H1 (cell line): ENCODE measurements at regions not wholly inside any gene's neighbourhood (a gene's known extent, or its start where the extent isn't known, plus 50 kb on each side); places are given as distances from the start of the nearest gene placed in this dataset.

ENCODE experiments used
- GTF2F1 ChIP-seq: IDR thresholded peaks from 2 replicates; pipeline ENCODE4 v1.6.1; 2012; ENCODE audit warnings: low read depth, low read length, improper control_type of control experiment, borderline replicate concordance
- NRF1 ChIP-seq: IDR thresholded peaks from 2 replicates; pipeline ENCODE4 v1.6.1; 2011; ENCODE audit warnings: mild to moderate bottlenecking, low read depth, low read length, improper control_type of control experiment
- SAP30 ChIP-seq: fragments of 300-600 bp; sonication (generic); IDR thresholded peaks from 2 replicates; pipeline ENCODE4 v1.7.1; 2012; ENCODE audit warnings: low read length, moderate library complexity, mild to moderate bottlenecking, inconsistent platforms; ENCODE audit not compliant: insufficient read depth, insufficient replicate concordance
- TAF7 ChIP-seq: optimal IDR thresholded peaks from 2 replicates; pipeline ENCODE3; 2011; ENCODE audit warnings: low read depth, mild to moderate bottlenecking, inconsistent platforms, low read length, moderate library complexity, borderline replicate concordance
- TF ChIP-seq, protein P1 (sequence below): fragments of 300-600 bp; sonication (generic); IDR thresholded peaks from 2 replicates; pipeline ENCODE4 v1.7.1; 2012; ENCODE audit warnings: low read length, moderate library complexity, mild to moderate bottlenecking, inconsistent platforms; ENCODE audit not compliant: insufficient replicate concordance
- TF ChIP-seq, protein P2 (sequence below): IDR thresholded peaks from 2 replicates; pipeline ENCODE4 v1.6.1; 2012; ENCODE audit warnings: inconsistent platforms

DNA sequence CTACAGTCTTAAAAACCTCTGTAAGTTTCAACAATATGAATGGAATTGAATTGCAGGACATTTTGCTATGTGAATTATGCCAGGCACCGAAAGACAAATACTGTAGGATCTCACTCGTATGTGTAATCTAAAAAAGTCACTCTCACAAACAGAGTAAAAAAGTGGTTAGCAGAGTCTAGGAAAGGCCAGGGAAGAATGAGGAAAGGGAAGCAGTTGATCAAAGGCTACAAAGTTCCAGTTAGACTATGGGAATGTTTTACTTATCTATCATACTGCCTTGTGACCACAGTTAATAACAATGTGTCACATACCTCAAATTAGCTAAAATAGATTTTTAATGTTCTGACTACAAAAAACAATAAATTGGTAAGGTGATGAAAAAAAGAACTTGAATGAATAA, 565.4 kb upstream of the BRINP3 start (continued):
- TF ChIP-seq, protein P1, sequence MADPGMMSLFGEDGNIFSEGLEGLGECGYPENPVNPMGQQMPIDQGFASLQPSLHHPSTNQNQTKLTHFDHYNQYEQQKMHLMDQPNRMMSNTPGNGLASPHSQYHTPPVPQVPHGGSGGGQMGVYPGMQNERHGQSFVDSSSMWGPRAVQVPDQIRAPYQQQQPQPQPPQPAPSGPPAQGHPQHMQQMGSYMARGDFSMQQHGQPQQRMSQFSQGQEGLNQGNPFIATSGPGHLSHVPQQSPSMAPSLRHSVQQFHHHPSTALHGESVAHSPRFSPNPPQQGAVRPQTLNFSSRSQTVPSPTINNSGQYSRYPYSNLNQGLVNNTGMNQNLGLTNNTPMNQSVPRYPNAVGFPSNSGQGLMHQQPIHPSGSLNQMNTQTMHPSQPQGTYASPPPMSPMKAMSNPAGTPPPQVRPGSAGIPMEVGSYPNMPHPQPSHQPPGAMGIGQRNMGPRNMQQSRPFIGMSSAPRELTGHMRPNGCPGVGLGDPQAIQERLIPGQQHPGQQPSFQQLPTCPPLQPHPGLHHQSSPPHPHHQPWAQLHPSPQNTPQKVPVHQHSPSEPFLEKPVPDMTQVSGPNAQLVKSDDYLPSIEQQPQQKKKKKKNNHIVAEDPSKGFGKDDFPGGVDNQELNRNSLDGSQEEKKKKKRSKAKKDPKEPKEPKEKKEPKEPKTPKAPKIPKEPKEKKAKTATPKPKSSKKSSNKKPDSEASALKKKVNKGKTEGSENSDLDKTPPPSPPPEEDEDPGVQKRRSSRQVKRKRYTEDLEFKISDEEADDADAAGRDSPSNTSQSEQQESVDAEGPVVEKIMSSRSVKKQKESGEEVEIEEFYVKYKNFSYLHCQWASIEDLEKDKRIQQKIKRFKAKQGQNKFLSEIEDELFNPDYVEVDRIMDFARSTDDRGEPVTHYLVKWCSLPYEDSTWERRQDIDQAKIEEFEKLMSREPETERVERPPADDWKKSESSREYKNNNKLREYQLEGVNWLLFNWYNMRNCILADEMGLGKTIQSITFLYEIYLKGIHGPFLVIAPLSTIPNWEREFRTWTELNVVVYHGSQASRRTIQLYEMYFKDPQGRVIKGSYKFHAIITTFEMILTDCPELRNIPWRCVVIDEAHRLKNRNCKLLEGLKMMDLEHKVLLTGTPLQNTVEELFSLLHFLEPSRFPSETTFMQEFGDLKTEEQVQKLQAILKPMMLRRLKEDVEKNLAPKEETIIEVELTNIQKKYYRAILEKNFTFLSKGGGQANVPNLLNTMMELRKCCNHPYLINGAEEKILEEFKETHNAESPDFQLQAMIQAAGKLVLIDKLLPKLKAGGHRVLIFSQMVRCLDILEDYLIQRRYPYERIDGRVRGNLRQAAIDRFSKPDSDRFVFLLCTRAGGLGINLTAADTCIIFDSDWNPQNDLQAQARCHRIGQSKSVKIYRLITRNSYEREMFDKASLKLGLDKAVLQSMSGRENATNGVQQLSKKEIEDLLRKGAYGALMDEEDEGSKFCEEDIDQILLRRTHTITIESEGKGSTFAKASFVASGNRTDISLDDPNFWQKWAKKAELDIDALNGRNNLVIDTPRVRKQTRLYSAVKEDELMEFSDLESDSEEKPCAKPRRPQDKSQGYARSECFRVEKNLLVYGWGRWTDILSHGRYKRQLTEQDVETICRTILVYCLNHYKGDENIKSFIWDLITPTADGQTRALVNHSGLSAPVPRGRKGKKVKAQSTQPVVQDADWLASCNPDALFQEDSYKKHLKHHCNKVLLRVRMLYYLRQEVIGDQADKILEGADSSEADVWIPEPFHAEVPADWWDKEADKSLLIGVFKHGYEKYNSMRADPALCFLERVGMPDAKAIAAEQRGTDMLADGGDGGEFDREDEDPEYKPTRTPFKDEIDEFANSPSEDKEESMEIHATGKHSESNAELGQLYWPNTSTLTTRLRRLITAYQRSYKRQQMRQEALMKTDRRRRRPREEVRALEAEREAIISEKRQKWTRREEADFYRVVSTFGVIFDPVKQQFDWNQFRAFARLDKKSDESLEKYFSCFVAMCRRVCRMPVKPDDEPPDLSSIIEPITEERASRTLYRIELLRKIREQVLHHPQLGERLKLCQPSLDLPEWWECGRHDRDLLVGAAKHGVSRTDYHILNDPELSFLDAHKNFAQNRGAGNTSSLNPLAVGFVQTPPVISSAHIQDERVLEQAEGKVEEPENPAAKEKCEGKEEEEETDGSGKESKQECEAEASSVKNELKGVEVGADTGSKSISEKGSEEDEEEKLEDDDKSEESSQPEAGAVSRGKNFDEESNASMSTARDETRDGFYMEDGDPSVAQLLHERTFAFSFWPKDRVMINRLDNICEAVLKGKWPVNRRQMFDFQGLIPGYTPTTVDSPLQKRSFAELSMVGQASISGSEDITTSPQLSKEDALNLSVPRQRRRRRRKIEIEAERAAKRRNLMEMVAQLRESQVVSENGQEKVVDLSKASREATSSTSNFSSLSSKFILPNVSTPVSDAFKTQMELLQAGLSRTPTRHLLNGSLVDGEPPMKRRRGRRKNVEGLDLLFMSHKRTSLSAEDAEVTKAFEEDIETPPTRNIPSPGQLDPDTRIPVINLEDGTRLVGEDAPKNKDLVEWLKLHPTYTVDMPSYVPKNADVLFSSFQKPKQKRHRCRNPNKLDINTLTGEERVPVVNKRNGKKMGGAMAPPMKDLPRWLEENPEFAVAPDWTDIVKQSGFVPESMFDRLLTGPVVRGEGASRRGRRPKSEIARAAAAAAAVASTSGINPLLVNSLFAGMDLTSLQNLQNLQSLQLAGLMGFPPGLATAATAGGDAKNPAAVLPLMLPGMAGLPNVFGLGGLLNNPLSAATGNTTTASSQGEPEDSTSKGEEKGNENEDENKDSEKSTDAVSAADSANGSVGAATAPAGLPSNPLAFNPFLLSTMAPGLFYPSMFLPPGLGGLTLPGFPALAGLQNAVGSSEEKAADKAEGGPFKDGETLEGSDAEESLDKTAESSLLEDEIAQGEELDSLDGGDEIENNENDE = no peak
- TF ChIP-seq NRF1 (no peak), GTF2F1 (no peak), SAP30 (no peak), TAF7 (no peak)
- TF ChIP-seq, protein P2, sequence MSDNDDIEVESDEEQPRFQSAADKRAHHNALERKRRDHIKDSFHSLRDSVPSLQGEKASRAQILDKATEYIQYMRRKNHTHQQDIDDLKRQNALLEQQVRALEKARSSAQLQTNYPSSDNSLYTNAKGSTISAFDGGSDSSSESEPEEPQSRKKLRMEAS = no peak
